ENCODE measurements at regions not wholly inside any gene's neighbourhood (a gene's known extent, or its start where the extent isn't known, plus 50 kb on each side); places are given as distances from the start of the nearest gene placed in this dataset.
"Not testable (repeated sequence)": the region's sequence is repeated elsewhere in the genome, so short reads cannot be mapped to it uniquely, and the experiment has no call there.

GRCh38 chr15:60275624-60276023 is 122.2 kb downstream of the ANXA2 start:
- no peak for DNase-seq

- no peak for DNase-seq
Measured at GRCh38 chr15:60278879-60279278, 118.9 kb downstream of the ANXA2 start.

DNA sequence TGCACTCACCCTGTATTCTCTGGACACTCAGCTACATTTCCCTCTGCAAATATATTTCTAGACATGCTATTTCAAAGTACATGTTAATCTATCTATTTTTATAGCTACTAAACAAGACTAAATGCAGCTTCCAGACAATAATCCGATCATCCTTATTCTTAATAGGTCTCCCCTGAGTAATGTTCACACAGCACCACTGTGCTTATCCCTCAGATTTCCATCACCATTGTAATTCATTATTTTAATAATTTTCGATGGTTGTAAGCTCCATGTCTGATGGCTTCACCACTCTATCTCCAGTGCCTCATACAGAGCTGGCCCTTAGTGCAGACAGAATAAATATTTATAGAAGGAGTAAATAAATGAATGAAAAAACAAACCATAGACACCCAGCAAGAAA is 117.5 kb downstream of the ANXA2 start:
- no peak for DNase-seq

- DNase-seq, result no peak
Measured at GRCh38 chr15:60283936-60284335, 113.8 kb downstream of the ANXA2 start.

- DNase-seq, result not testable (repeated sequence)
Measured at GRCh38 chr15:60295901-60296300, 101.9 kb downstream of the ANXA2 start.

DNA sequence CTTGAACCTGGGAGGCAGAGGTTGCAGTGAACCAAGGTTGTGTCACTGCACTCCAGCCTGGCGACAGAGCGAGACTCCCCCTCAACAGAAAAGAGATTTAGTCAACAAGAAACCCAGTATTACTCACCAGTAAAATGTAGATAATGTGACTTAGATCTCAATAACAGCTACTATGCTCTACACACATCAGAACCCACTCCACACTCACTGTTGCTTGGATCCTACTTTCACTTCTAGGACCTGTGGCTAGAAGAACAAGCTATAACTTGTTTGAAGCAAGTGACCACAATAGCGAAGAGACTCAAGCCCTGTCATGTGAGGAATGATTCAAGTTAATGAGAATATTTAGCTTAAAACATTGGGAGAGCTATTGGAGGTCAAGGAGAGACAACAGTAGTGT is 100.7 kb downstream of the ANXA2 start:
- DNase-seq, result no peak
